ENCODE measurements at regions not wholly inside any gene's neighbourhood (a gene's known extent, or its start where the extent isn't known, plus 50 kb on each side); places are given as distances from the start of the nearest gene placed in this dataset.

DNA sequence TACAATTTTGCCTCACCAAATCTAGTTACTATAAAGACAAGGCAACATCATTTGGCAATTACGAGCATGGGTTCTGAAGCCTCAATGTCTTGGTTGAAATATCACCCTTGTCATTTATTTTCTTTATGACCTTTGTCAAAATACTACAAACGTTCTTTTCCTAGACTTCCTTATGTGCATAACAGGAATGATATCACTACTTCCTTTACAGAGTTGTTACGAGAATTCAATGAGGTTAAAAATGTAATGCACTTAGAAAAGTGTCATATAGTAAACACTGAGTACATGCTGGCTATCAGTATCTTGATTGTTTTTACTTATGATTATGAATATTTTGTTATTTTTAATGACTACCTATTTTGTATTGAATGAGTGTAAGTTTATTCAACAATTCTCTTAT lies 640.9 kb upstream of the CCNG1 start:
- Histone ChIP-seq H3K9me3 (replicated peaks) (peaks cover 3% of the 10 kb centered on the region), H3K27me3 (ENCODE audit: low read depth) (no peaks in the 10 kb centered on the region), H3K27ac (replicated peaks) (no peak overlapping the region), H3K4me3 (no peak overlapping the region), H3K36me3 (no peaks in the 10 kb centered on the region), H3K4me1 (no peaks in the 10 kb centered on the region)
- no peak for DNase-seq
- TF ChIP-seq, protein P1, sequence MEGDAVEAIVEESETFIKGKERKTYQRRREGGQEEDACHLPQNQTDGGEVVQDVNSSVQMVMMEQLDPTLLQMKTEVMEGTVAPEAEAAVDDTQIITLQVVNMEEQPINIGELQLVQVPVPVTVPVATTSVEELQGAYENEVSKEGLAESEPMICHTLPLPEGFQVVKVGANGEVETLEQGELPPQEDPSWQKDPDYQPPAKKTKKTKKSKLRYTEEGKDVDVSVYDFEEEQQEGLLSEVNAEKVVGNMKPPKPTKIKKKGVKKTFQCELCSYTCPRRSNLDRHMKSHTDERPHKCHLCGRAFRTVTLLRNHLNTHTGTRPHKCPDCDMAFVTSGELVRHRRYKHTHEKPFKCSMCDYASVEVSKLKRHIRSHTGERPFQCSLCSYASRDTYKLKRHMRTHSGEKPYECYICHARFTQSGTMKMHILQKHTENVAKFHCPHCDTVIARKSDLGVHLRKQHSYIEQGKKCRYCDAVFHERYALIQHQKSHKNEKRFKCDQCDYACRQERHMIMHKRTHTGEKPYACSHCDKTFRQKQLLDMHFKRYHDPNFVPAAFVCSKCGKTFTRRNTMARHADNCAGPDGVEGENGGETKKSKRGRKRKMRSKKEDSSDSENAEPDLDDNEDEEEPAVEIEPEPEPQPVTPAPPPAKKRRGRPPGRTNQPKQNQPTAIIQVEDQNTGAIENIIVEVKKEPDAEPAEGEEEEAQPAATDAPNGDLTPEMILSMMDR (IDR thresholded peaks at IDR 0.05; ENCODE audit: borderline replicate concordance), result no peak
- intact Hi-C loops (cut with micrococcal nuclease), result no loop called here

DNA sequence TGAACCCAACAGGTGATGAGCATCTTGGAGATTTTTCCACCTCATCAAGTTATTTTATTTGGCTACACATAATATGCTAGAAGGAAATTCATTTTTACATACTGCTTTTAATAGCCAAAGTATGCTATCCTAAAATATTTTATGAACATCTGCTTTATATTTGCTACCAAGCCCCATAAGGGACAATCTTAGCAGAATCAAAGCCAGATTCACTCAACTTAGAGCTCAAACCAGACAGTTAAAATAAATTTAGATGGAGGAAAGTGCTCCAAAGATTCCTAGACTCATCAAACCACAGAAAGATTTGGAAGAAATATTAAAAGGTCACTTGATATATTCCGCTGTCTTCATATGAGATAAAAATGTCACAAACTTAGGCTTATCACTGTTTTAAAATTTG lies 637.1 kb upstream of the CCNG1 start:
- H3K36me3 ChIP-seq, result no peaks in the 10 kb centered on the region
- H3K27me3 ChIP-seq (ENCODE audit: low read depth), result no peaks in the 10 kb centered on the region
- H3K9me3 ChIP-seq (replicated peaks), result peaks cover 3% of the 10 kb centered on the region
- no peak overlapping the region for H3K4me3 ChIP-seq
- TF ChIP-seq, protein P1 (IDR thresholded peaks at IDR 0.05; ENCODE audit: borderline replicate concordance), result no peak
- intact Hi-C loops (cut with micrococcal nuclease), result no loop called here
- no peak overlapping the region for H3K27ac ChIP-seq (replicated peaks)
- no peak for DNase-seq
- H3K4me1 ChIP-seq, result peaks cover 4% of the 10 kb centered on the region

DNA sequence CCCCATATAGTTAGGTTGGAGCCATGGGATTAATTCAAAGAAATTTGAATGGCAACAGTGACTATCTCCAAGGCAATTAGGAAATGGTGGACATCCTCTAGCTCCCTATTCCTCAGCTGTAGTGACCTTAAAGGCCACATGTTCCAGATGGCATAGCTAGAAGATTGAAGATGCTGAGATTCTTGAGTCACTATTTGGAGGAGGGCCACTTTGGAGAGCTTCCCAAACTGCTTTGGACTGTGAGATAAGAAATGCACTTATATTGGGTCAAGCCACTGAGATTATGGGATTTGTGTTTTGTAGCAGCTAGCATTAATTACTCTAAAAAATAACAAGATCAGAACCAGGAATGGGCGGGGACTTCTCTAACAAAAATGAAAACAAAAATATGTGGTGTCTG lies 636.2 kb upstream of the CCNG1 start:
- TF ChIP-seq, protein P1 (IDR thresholded peaks at IDR 0.05; ENCODE audit: borderline replicate concordance), result no peak
- intact Hi-C loops (cut with micrococcal nuclease), result no loop called here
- H3K27me3 ChIP-seq (ENCODE audit: low read depth), result no peaks in the 10 kb centered on the region
- H3K9me3 ChIP-seq (replicated peaks), result peaks cover 3% of the 10 kb centered on the region
- peaks cover 5% of the 10 kb centered on the region for H3K4me1 ChIP-seq
- DNase-seq, result no peak
- no peak overlapping the region for H3K4me3 ChIP-seq
- H3K36me3 ChIP-seq, result no peaks in the 10 kb centered on the region
- no peak overlapping the region for H3K27ac ChIP-seq (replicated peaks)

DNA sequence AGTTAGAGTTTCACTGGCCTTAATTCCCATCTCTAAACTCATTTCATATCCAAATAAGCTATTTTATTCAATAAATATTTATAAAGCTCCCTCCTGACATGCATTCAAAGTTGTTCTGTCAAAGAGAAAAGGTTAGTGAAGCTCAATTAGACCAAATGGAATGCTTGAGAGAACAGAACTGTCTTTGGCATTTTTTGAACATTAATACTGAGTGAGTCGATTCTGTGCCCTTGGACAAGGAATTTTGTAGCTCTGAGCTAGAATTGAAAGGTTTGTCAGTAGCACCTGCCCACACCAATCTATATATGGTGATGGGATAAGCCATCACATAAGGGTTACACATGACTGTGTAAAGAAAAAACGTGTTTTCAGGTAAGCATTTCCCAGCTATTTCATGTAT lies 631.2 kb upstream of the CCNG1 start:
- H3K4me1 ChIP-seq, result peaks cover 5% of the 10 kb centered on the region
- no peak overlapping the region for H3K4me3 ChIP-seq
- TF ChIP-seq, protein P1 (IDR thresholded peaks at IDR 0.05; ENCODE audit: borderline replicate concordance), result no peak
- DNase-seq, result no peak
- intact Hi-C loops (cut with micrococcal nuclease), result no loop called here
- H3K9me3 ChIP-seq (replicated peaks), result no peaks in the 10 kb centered on the region
- no peaks in the 10 kb centered on the region for H3K27me3 ChIP-seq (ENCODE audit: low read depth)
- no peaks in the 10 kb centered on the region for H3K36me3 ChIP-seq
- H3K27ac ChIP-seq (replicated peaks), result no peak overlapping the region

DNA sequence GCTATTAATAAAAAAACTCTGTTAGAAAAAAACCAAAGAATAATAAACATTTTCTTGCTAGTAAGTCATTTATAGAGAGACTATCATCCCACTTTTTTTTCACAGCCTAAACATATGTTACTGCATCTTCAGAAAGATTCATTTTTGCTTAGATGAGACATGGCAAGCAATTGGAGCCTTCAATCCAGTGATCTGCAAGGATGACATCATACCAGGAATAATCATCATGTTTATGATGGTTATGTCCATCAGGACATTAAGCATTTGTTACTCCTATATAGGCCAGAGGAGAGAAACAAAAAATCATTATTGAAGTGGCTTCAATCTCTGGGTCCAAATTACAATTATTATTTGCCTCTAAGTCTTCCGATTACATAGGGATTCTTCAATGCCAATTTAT lies 626.3 kb upstream of the CCNG1 start:
- intact Hi-C loops (cut with micrococcal nuclease), result no loop called here
- TF ChIP-seq, protein P1 (IDR thresholded peaks at IDR 0.05; ENCODE audit: borderline replicate concordance), result no peak
- H3K36me3 ChIP-seq, result no peaks in the 10 kb centered on the region
- no peaks in the 10 kb centered on the region for H3K9me3 ChIP-seq (replicated peaks)
- H3K4me3 ChIP-seq, result no peak overlapping the region
- no peak overlapping the region for H3K27ac ChIP-seq (replicated peaks)
- no peak for DNase-seq
- H3K4me1 ChIP-seq, result no peaks in the 10 kb centered on the region
- H3K27me3 ChIP-seq (ENCODE audit: low read depth), result no peaks in the 10 kb centered on the region

DNA sequence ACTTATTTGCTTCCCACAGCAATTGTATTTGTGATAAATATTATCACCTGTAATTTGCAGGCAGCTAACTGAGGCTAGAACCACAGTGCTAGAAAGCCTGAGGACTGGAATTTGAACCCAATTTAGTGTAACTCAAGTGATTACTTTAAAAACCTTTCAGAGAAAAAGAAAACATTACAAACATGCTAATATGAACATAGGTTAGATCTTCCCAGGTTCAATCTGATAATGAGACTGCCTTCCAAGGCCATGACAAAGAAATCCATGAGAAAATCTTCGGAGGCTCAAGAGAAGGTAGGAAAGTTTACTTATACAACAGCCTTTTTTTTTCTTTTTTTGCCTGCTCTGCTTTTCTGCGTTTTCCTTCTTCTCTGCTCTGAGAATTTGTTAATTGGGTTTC lies 620.6 kb upstream of the CCNG1 start:
- TF ChIP-seq, protein P1 (IDR thresholded peaks at IDR 0.05; ENCODE audit: borderline replicate concordance), result no peak
- intact Hi-C loops (cut with micrococcal nuclease), result no loop called here
- Histone ChIP-seq H3K27ac (replicated peaks) (no peak overlapping the region), H3K4me1 (no peaks in the 10 kb centered on the region), H3K4me3 (no peak overlapping the region), H3K27me3 (ENCODE audit: low read depth) (no peaks in the 10 kb centered on the region), H3K36me3 (no peaks in the 10 kb centered on the region), H3K9me3 (replicated peaks) (no peaks in the 10 kb centered on the region)
- no peak for DNase-seq
